ENCODE measurements at regions not wholly inside any gene's neighbourhood (a gene's known extent, or its start where the extent isn't known, plus 50 kb on each side); places are given as distances from the start of the nearest gene placed in this dataset.

DNA sequence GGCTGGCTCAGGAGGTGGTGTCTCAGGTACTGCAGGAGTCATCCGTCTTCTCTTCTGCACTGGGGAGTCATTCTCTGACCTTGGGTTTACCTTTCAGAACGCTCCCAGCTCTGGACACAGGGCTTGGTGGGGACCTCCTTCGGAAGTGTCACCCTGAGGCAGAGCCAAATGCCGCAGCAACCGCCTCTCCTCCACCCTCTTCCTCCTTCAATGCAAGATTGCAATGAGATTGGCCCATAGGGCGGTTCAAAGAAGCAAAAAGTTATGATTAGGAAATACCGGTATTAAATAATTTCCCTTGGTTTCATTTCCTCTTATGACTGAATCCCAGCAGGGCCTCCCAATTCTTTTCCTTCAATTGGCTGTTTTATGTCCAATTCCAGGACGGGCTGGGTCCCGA is 178.8 kb downstream of the ACKR3 start:
- intact Hi-C loops (cut with DNase I, micrococcal nuclease): no loop called here
- Histone ChIP-seq H3K4me3 (no peak overlapping the region), H3K9me3 (no peaks in the 10 kb centered on the region), H3K4me1 (ENCODE audit: low read depth) (no peaks in the 10 kb centered on the region), H3K36me3 (ENCODE audit: low read depth) (no peaks in the 10 kb centered on the region)
- TF ChIP-seq, protein P1, sequence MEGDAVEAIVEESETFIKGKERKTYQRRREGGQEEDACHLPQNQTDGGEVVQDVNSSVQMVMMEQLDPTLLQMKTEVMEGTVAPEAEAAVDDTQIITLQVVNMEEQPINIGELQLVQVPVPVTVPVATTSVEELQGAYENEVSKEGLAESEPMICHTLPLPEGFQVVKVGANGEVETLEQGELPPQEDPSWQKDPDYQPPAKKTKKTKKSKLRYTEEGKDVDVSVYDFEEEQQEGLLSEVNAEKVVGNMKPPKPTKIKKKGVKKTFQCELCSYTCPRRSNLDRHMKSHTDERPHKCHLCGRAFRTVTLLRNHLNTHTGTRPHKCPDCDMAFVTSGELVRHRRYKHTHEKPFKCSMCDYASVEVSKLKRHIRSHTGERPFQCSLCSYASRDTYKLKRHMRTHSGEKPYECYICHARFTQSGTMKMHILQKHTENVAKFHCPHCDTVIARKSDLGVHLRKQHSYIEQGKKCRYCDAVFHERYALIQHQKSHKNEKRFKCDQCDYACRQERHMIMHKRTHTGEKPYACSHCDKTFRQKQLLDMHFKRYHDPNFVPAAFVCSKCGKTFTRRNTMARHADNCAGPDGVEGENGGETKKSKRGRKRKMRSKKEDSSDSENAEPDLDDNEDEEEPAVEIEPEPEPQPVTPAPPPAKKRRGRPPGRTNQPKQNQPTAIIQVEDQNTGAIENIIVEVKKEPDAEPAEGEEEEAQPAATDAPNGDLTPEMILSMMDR (IDR thresholded peaks at IDR 0.05): no peak
- ATAC-seq (peak; percentile 22), DNase-seq (no peak)

DNA sequence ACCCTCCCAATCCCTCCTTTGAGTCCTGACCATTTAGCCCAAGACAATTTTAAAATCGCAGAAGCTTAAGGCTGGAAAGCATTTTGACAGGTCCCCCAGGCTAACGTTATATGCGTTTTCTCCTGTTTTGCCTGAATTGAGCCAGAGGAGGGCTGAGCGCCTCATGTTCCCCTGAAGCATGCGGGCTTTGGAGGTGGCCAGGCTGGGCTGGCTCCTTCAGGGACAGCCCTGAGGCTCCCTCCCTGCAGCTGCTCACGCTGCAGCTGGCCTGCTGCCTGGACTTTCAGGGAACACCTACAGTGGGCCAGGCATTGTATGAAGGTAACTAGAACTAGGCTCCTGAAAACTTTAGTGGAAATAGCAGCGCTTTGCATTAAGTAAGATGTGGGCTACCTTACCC is 179.2 kb downstream of the ACKR3 start:
- no peaks in the 10 kb centered on the region for H3K9me3 ChIP-seq
- no peak for DNase-seq
- H3K36me3 ChIP-seq (ENCODE audit: low read depth): no peaks in the 10 kb centered on the region
- TF ChIP-seq, protein P1 (IDR thresholded peaks at IDR 0.05): no peak
- no peak overlapping the region for H3K4me3 ChIP-seq
- no peak for ATAC-seq
- no peaks in the 10 kb centered on the region for H3K4me1 ChIP-seq (ENCODE audit: low read depth)
- intact Hi-C loops (cut with DNase I, micrococcal nuclease): no loop called here

DNA sequence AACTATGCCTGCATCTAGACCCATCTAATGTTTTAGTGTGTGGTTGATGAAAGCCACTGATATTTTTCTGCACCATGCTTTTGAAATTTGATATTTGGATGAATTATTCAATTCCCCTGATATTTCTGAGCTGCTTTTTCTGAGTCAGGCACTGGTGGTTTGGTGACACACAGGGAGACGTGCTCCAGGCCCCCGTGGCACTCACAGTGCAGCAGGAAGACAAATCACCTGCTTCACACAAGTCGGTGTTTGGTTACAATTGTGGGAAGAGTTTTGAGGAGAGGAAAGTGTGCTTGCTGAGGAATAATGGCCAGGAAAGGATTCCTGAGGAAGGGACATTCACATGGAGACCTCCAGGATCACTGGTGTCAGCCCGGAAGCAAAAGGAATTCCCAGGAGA is 179.7 kb downstream of the ACKR3 start:
- intact Hi-C loops (cut with DNase I, micrococcal nuclease): no loop called here
- ATAC-seq (no peak), DNase-seq (no peak)
- no peaks in the 10 kb centered on the region for H3K4me1 ChIP-seq (ENCODE audit: low read depth)
- H3K4me3 ChIP-seq: no peak overlapping the region
- H3K9me3 ChIP-seq: no peaks in the 10 kb centered on the region
- TF ChIP-seq, protein P1 (IDR thresholded peaks at IDR 0.05): no peak
- H3K36me3 ChIP-seq (ENCODE audit: low read depth): no peaks in the 10 kb centered on the region

DNA sequence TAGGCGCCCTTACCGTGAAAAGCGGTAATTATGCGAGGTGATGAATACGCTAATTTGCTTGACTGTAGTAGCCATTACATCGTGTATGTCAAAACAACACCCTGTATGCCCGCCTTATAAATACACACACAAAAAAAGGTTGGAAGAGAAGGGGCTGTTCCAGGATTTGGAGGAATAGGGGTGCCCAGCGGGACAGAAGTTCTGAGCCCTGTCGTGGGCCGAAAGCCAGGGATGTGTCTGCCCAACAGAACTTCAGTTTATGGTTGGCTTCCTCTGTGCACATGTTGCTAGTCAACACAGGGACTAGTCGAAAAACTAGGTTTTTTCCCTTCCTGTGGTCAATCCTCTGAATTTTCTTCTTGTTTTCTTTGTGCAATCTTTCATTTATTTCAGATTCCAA is 182.5 kb downstream of the ACKR3 start:
- intact Hi-C loops (cut with DNase I, micrococcal nuclease): no loop called here
- TF ChIP-seq, protein P1 (IDR thresholded peaks at IDR 0.05): no peak
- Histone ChIP-seq H3K9me3 (no peaks in the 10 kb centered on the region), H3K36me3 (ENCODE audit: low read depth) (no peaks in the 10 kb centered on the region), H3K4me3 (no peak overlapping the region), H3K4me1 (ENCODE audit: low read depth) (no peaks in the 10 kb centered on the region)
- DNase-seq: no peak
- ATAC-seq: no peak

DNA sequence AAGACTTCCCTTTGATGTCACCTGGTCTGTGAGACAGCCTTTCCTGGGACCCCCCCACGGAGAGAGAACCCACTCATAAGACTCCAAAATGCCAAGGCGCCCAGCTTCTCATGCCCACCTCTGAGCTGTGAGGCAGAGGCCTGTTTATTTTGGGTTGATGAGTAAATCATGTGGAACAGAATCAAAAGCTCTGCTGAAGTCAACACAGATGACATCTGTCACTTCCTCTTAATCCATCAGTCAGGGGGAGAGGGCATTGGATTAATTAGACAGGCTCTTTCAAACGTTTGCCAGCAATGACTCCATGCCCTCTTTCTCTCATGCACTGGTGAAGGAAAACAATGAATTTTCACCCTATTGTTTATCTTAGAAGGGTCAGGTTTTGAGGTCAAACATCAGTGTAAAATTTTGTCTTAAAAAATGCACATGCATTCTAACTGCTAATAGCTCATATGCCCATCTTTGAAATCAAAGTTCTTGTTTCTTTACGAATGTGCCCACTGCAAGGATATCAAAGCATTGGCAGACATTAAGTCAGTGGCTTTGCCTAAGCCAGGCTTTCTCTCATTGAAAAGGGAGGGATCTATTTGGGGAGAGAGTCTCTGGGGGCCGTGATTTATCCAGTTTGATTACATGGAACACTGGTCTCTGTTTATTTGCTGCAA is 184.1 kb downstream of the ACKR3 start:
- no peaks in the 10 kb centered on the region for H3K4me1 ChIP-seq (ENCODE audit: low read depth)
- TF ChIP-seq, protein P1 (IDR thresholded peaks at IDR 0.05): no peak
- H3K36me3 ChIP-seq (ENCODE audit: low read depth): no peaks in the 10 kb centered on the region
- DNase-seq (no peak), ATAC-seq (no peak)
- no peaks in the 10 kb centered on the region for H3K9me3 ChIP-seq
- no peak overlapping the region for H3K4me3 ChIP-seq
- intact Hi-C loops (cut with DNase I, micrococcal nuclease): no loop called here

All from mucosa of descending colon (tissue), 3 donors.